ENCODE measurements at regions not wholly inside any gene's neighbourhood (a gene's known extent, or its start where the extent isn't known, plus 50 kb on each side); places are given as distances from the start of the nearest gene placed in this dataset.

DNA sequence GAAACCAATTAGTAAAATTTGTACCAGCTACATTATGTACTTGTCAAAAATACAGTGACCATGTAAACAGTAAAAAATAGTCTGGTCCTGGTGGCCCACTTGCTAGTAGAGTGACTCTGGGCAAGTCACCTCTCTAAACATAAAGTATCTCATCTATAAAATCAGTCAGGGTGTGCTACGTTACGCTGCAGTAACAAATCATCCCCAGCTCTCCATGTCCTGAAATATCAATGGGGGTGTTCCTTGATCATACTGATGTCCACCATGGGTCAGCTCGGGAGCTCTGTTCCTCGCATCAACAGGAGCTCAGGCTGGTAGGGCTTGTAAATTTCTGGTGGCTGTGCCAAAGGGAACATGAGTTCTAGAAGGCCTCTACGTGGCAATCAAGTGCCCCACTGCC lies 268.6 kb downstream of the RAB28 start:
- no peaks in the 10 kb centered on the region for H3K4me1 ChIP-seq (ENCODE audit: insufficient read depth, poor library complexity, severe bottlenecking)
- no peaks in the 10 kb centered on the region for H3K36me3 ChIP-seq (ENCODE audit: low read depth)
- H3K4me3 ChIP-seq (ENCODE audit: severe bottlenecking): no peak overlapping the region
- DNase-seq (ENCODE audit: low spot score) (no peak), ATAC-seq (ENCODE audit: low read depth) (no peak)
- no peaks in the 10 kb centered on the region for H3K9me3 ChIP-seq (ENCODE audit: severe bottlenecking)
- H3K27ac ChIP-seq (ENCODE audit: poor library complexity, severe bottlenecking): no peak overlapping the region
- TF ChIP-seq, protein P1, sequence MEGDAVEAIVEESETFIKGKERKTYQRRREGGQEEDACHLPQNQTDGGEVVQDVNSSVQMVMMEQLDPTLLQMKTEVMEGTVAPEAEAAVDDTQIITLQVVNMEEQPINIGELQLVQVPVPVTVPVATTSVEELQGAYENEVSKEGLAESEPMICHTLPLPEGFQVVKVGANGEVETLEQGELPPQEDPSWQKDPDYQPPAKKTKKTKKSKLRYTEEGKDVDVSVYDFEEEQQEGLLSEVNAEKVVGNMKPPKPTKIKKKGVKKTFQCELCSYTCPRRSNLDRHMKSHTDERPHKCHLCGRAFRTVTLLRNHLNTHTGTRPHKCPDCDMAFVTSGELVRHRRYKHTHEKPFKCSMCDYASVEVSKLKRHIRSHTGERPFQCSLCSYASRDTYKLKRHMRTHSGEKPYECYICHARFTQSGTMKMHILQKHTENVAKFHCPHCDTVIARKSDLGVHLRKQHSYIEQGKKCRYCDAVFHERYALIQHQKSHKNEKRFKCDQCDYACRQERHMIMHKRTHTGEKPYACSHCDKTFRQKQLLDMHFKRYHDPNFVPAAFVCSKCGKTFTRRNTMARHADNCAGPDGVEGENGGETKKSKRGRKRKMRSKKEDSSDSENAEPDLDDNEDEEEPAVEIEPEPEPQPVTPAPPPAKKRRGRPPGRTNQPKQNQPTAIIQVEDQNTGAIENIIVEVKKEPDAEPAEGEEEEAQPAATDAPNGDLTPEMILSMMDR (IDR thresholded peaks at IDR 0.05; ENCODE audit: poor library complexity, severe bottlenecking): no peak
- no peaks in the 10 kb centered on the region for H3K27me3 ChIP-seq (ENCODE audit: insufficient read depth, poor library complexity, severe bottlenecking)

DNA sequence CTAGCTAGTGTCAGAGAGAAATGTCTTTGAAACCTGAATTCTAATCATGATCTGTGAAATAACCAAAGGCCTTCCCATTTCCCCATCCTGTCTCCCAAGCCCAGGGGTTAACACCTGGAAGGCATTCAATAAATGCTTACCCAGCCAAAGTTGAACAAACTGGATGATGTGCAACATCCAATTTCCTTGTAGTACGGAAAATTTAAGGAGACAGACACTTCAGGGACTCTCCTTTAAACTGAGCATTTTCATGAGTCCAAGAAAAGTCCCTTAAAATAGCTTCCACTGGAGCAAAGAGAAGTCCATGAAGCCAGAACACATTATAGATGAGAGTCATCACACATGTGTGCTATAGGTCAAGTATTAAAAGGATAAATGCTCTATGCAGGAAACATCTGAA lies 271.2 kb downstream of the RAB28 start:
- Histone ChIP-seq H3K27ac (ENCODE audit: poor library complexity, severe bottlenecking) (no peak overlapping the region), H3K4me3 (ENCODE audit: severe bottlenecking) (no peak overlapping the region), H3K27me3 (ENCODE audit: insufficient read depth, poor library complexity, severe bottlenecking) (no peaks in the 10 kb centered on the region), H3K4me1 (ENCODE audit: insufficient read depth, poor library complexity, severe bottlenecking) (no peaks in the 10 kb centered on the region), H3K36me3 (ENCODE audit: low read depth) (no peaks in the 10 kb centered on the region), H3K9me3 (ENCODE audit: severe bottlenecking) (no peaks in the 10 kb centered on the region)
- TF ChIP-seq, protein P1 (IDR thresholded peaks at IDR 0.05; ENCODE audit: poor library complexity, severe bottlenecking): no peak
- DNase-seq (ENCODE audit: low spot score): no peak
- no peak for ATAC-seq (ENCODE audit: low read depth)

DNA sequence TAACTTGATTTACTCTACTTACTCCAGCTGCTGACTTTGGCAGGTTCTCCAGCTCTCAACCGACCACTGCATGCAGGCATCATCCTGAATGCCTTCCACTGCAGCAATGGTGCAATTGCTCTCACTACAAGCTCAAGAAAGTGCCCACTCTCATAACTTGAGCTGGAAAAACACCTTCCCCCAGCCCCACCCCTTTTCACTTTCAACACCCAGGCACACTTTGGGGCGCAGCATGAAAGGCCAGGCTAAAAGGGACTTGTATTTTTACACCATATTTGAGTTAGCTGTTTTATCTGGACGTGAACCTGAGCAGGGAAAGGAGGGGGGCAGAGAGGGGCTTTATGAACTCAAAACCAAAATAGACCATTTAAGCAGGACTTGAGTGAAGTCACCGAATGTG lies 274.5 kb downstream of the RAB28 start:
- Histone ChIP-seq H3K4me1 (ENCODE audit: insufficient read depth, poor library complexity, severe bottlenecking) (no peaks in the 10 kb centered on the region), H3K27ac (ENCODE audit: poor library complexity, severe bottlenecking) (no peak overlapping the region), H3K36me3 (ENCODE audit: low read depth) (no peaks in the 10 kb centered on the region), H3K4me3 (ENCODE audit: severe bottlenecking) (no peak overlapping the region), H3K27me3 (ENCODE audit: insufficient read depth, poor library complexity, severe bottlenecking) (no peaks in the 10 kb centered on the region), H3K9me3 (ENCODE audit: severe bottlenecking) (no peaks in the 10 kb centered on the region)
- ATAC-seq (ENCODE audit: low read depth) (no peak), DNase-seq (ENCODE audit: low spot score) (no peak)
- TF ChIP-seq, protein P1 (IDR thresholded peaks at IDR 0.05; ENCODE audit: poor library complexity, severe bottlenecking): no peak

DNA sequence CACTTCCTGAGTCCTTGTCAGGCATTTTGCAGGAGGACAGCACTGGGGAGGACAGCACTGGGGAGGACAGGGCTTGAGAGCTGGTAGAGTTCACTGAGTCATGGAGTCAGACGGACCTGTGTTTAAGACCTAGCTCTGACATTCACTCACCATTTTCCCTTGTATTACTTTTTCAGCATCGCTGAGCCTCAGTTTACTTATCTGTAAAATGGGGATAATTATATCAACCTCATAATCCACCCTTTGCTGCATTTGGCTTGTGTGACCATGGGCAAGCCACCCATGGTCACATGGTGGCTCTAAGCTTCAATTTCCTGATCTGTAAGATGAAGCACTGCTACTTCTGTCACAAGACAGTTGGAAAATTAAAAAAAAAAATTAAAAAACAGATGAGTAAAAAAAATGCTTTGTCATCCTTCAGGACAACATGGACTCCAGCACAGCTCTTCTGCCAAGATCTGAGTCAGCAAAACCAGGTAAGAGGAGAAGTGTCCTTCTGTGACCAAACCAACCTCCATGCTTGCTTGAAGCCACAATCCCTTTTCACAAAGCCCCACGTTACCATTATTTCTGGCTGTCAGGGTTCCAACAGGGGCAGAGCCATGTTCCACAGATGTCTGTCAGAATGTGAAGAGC lies 275.5 kb downstream of the RAB28 start:
- Histone ChIP-seq H3K27ac (ENCODE audit: poor library complexity, severe bottlenecking) (no peak overlapping the region), H3K4me1 (ENCODE audit: insufficient read depth, poor library complexity, severe bottlenecking) (no peaks in the 10 kb centered on the region), H3K27me3 (ENCODE audit: insufficient read depth, poor library complexity, severe bottlenecking) (no peaks in the 10 kb centered on the region), H3K36me3 (ENCODE audit: low read depth) (no peaks in the 10 kb centered on the region), H3K9me3 (ENCODE audit: severe bottlenecking) (no peaks in the 10 kb centered on the region), H3K4me3 (ENCODE audit: severe bottlenecking) (no peak overlapping the region)
- TF ChIP-seq, protein P1 (IDR thresholded peaks at IDR 0.05; ENCODE audit: poor library complexity, severe bottlenecking): no peak
- no peak for DNase-seq (ENCODE audit: low spot score)
- no peak for ATAC-seq (ENCODE audit: low read depth)

DNA sequence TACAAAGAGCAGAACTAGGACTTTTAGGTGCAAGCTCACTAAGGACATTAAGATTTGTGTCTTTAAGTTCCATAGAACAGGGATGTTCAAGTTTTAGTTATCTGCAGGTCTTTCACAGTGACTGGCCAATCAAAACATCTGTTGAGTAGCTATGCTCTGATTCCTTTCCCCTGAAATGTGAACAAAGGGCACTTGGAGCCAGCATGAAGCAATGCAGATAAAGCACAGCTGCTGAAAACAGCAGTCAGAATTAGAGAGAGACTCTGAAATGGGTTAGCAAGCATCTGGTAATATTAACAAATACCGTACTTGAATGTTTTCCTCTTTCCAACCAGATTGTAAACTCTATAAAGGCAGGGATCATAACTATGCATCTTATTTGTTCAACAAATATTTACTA lies 276.9 kb downstream of the RAB28 start:
- Histone ChIP-seq H3K4me1 (ENCODE audit: insufficient read depth, poor library complexity, severe bottlenecking) (no peaks in the 10 kb centered on the region), H3K36me3 (ENCODE audit: low read depth) (no peaks in the 10 kb centered on the region), H3K4me3 (ENCODE audit: severe bottlenecking) (no peak overlapping the region), H3K27ac (ENCODE audit: poor library complexity, severe bottlenecking) (no peak overlapping the region), H3K9me3 (ENCODE audit: severe bottlenecking) (no peaks in the 10 kb centered on the region), H3K27me3 (ENCODE audit: insufficient read depth, poor library complexity, severe bottlenecking) (no peaks in the 10 kb centered on the region)
- ATAC-seq (ENCODE audit: low read depth) (no peak), DNase-seq (ENCODE audit: low spot score) (no peak)
- TF ChIP-seq, protein P1 (IDR thresholded peaks at IDR 0.05; ENCODE audit: poor library complexity, severe bottlenecking): no peak

Measured in RWPE2 (cell line).